Upper lobe of right lung (tissue), 1 donor: ENCODE measurements at regions not wholly inside any gene's neighbourhood (a gene's known extent, or its start where the extent isn't known, plus 50 kb on each side); places are given as distances from the start of the nearest gene placed in this dataset.

Experiments
- ATAC-seq: fragments of 200-7000 bp; cut with Tn5 transposase; one replicate; pipeline ENCODE4 v1.9.1; 2020; ENCODE audit warnings: mild to moderate bottlenecking, moderate library complexity
- DNase-seq: peaks from one replicate; pipeline ENCODE4 v3.0.0-alpha.2; 2020
- H3K27ac ChIP-seq: fragments of 200-600 bp; one replicate; pipeline ENCODE4 v1.8.0; 2022
- H3K27me3 ChIP-seq: fragments of 200-600 bp; one replicate; pipeline ENCODE4 v1.8.0; 2022; ENCODE audit warnings: mild to moderate bottlenecking
- H3K36me3 ChIP-seq: fragments of 200-600 bp; one replicate; pipeline ENCODE4 v1.8.0; 2022
- H3K4me1 ChIP-seq: fragments of 200-600 bp; one replicate; pipeline ENCODE4 v1.8.0; 2022
- H3K4me3 ChIP-seq: fragments of 200-600 bp; one replicate; pipeline ENCODE4 v1.8.0; 2022; ENCODE audit warnings: mild to moderate bottlenecking
- H3K9me3 ChIP-seq: fragments of 200-600 bp; one replicate; pipeline ENCODE4 v1.8.0; 2022
- CTCF ChIP-seq: fragments of 200-600 bp; IDR thresholded peaks from one replicate; pipeline ENCODE4 v1.8.0; 2022; ENCODE audit warnings: antibody characterized with exemption
- intact Hi-C: fragments of 100-400 bp; cut with DNase I; formaldehyde crosslinking; loops from one replicate; pipeline ENCODE4 v1.11.0; 2022
- donor health status: DM: no; HTN: yes; CAD: no; lungs with severe emphysema.

GRCh38 chr3:72188536-72188935 lies 403.6 kb upstream of the PROK2 start:
- H3K9me3 ChIP-seq = no peaks in the 10 kb centered on the region
- DNase-seq (no peak), ATAC-seq (no peak)
- intact Hi-C loops = no loop called here
- H3K4me3 ChIP-seq = no peak overlapping the region
- no peak for TF ChIP-seq CTCF
- no peak overlapping the region for H3K27ac ChIP-seq
- no peaks in the 10 kb centered on the region for H3K36me3 ChIP-seq
- no peaks in the 10 kb centered on the region for H3K27me3 ChIP-seq
- H3K4me1 ChIP-seq = no peaks in the 10 kb centered on the region

GRCh38 chr3:72187131-72187530 lies 402.2 kb upstream of the PROK2 start:
- Histone ChIP-seq H3K27ac (no peak overlapping the region), H3K4me3 (no peak overlapping the region), H3K4me1 (no peaks in the 10 kb centered on the region), H3K9me3 (no peaks in the 10 kb centered on the region), H3K36me3 (no peaks in the 10 kb centered on the region), H3K27me3 (no peaks in the 10 kb centered on the region)
- peak; percentile 49 for ATAC-seq
- intact Hi-C loops = no loop called here
- DNase-seq = no peak
- TF ChIP-seq CTCF = peak; percentile 8

- ATAC-seq (no peak), DNase-seq (no peak)
- TF ChIP-seq CTCF = no peak
- H3K9me3 ChIP-seq = no peaks in the 10 kb centered on the region
- no peaks in the 10 kb centered on the region for H3K36me3 ChIP-seq
- no peak overlapping the region for H3K4me3 ChIP-seq
- intact Hi-C loops = no loop called here
- H3K27ac ChIP-seq = no peak overlapping the region
- no peaks in the 10 kb centered on the region for H3K4me1 ChIP-seq
- H3K27me3 ChIP-seq = no peaks in the 10 kb centered on the region
These were observed 401.5 kb upstream of the PROK2 start for GRCh38 chr3:72186400-72186855.

- no peak for ATAC-seq
- no peak for TF ChIP-seq CTCF
- no peaks in the 10 kb centered on the region for H3K27me3 ChIP-seq
- intact Hi-C loops = no loop called here
- H3K9me3 ChIP-seq = no peaks in the 10 kb centered on the region
- no peaks in the 10 kb centered on the region for H3K36me3 ChIP-seq
- DNase-seq = no peak
- no peak overlapping the region for H3K4me3 ChIP-seq
- H3K27ac ChIP-seq = no peak overlapping the region
- H3K4me1 ChIP-seq = no peaks in the 10 kb centered on the region
These were observed 400.8 kb upstream of the PROK2 start for GRCh38 chr3:72185549-72186399.

GRCh38 chr3:72183489-72183888 lies 398.5 kb upstream of the PROK2 start:
- no peak for ATAC-seq
- Histone ChIP-seq H3K9me3 (no peaks in the 10 kb centered on the region), H3K27me3 (no peaks in the 10 kb centered on the region), H3K4me3 (no peak overlapping the region), H3K4me1 (no peaks in the 10 kb centered on the region), H3K27ac (no peak overlapping the region), H3K36me3 (no peaks in the 10 kb centered on the region)
- no peak for DNase-seq
- intact Hi-C loops = no loop called here
- TF ChIP-seq CTCF = no peak
